H1 (cell line): ENCODE measurements at regions not wholly inside any gene's neighbourhood (a gene's known extent, or its start where the extent isn't known, plus 50 kb on each side); places are given as distances from the start of the nearest gene placed in this dataset.

Experiments
- BRCA1 ChIP-seq: IDR thresholded peaks from 2 replicates; pipeline ENCODE4 v1.6.1; 2012; ENCODE audit warnings: low read depth, low read length, improper control_type of control experiment
- YY1 ChIP-seq: IDR thresholded peaks from 2 replicates; pipeline ENCODE4 v1.6.1; 2011; ENCODE audit warnings: low read depth, mild to moderate bottlenecking, low read length

DNA sequence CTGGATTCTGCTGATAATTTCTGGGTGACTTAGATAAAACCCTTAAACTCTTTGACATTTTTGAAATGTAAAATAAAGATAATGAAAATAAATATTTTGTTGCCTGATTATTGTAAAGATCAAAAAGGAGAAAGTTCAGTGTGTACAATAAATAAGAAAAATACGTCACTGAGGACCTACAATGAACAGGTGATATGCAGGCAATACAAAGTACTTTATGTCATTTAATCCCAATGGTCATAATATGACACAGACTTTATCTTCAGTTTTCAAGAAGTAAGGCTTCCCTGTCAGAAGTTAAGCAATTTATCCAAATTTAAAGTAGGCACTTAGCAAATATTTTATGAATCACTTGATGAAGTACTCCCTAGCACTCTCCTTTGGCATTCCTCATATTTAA lies 532.8 kb downstream of the GBA3 start (continued):
- no peak for TF ChIP-seq BRCA1
- no peak for TF ChIP-seq YY1
